Vagina (tissue), 2 donors: ENCODE measurements at regions not wholly inside any gene's neighbourhood (a gene's known extent, or its start where the extent isn't known, plus 50 kb on each side); places are given as distances from the start of the nearest gene placed in this dataset.
A peak's percentile ranks its signal among the peaks of the same experiment; 100 is the strongest.

Experiments
- DNase-seq, 2 donors: peaks; one replicate each; pipeline ENCODE4 v3.0.0-alpha.2; 2017; ENCODE audit errors: extremely low spot score in 2 of 2
- H3K27ac ChIP-seq: fragments of 200-600 bp; sonication (generic); one replicate; pipeline ENCODE4 v1.5.1; 2019
- H3K27me3 ChIP-seq: fragments of 200-600 bp; sonication (generic); one replicate; pipeline ENCODE4 v1.5.1; 2019
- H3K36me3 ChIP-seq, 2 donors: fragments of 200-600 bp; sonication (generic); one replicate each; pipeline ENCODE4 v1.5.1; 2017 to 2019
- H3K4me1 ChIP-seq: fragments of 200-600 bp; sonication (generic); one replicate; pipeline ENCODE4 v1.5.1; 2019
- H3K4me3 ChIP-seq, 2 donors: fragments of 200-600 bp; sonication (generic); 1 replicate in 1 of 2; 2 replicates in 1 of 2; pipeline ENCODE4 v1.5.1; 2016 to 2019
- H3K9me3 ChIP-seq: fragments of 200-600 bp; sonication (generic); one replicate; pipeline ENCODE4 v1.5.1; 2019
- POLR2A ChIP-seq, 2 donors: fragments of 450-650 bp; IDR thresholded peaks; one replicate each; pipeline ENCODE4 v1.6.1; 2017; ENCODE audit warnings: antibody characterized with exemption in 2 of 2, mild to moderate bottlenecking in 2 of 2, moderate library complexity in 2 of 2
- POLR2AphosphoS5 ChIP-seq, 2 donors: sonication (generic); formaldehyde crosslinking; IDR thresholded peaks; one replicate each; pipeline ENCODE4 v1.9.0; 2017; ENCODE audit warnings: antibody characterized with exemption in 2 of 2, mild to moderate bottlenecking in 2 of 2, low read depth in 1 of 2; ENCODE audit not compliant: insufficient read depth in 1 of 2
- intact Hi-C: fragments of 100-400 bp; cut with DNase I; formaldehyde crosslinking; loops from one replicate; pipeline ENCODE4 v1.15.1; 2023
- TF ChIP-seq, protein P1 (sequence below), 3 experiments: fragments of 450-650 bp in 2 of 3; fragments of 200-600 bp in 1 of 3; sonication (generic) in 1 of 3; IDR thresholded peaks; one replicate each; pipeline ENCODE4 v1.5.1; 2017 to 2019; ENCODE audit warnings: antibody characterized with exemption in 3 of 3, mild to moderate bottlenecking in 2 of 3, moderate library complexity in 2 of 3

DNA sequence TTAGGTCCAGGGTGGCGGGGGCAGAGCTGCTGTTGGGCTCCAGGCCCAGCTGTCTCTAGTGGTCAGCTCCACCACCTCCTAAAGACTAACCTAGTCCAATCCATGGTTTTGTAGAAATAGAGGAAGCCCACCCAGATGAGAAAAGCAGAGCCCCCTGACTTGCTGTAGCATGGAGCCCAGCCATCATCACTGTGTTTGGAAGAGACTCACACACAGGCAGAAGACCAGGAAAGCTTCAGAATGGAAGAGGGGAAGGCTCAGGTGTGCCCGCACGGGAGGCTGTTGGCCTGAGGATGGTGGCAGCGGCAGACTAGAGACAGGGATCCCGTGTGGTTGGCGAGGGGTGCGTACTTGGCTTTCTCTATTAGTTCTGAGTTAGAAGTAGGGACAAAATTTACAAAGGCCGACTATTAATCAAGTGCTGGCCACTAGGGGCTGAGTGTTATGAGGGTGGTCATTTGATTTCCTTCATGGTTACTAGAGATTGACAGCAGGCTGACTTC is 193.2 kb upstream of the SOX1 start:
- intact Hi-C loops, result no loop called here
- H3K36me3 ChIP-seq, result no peaks in the 10 kb centered on the region
- H3K4me1 ChIP-seq, result no peaks in the 10 kb centered on the region
- no peaks in the 10 kb centered on the region for H3K27me3 ChIP-seq
- no peak overlapping the region for H3K27ac ChIP-seq
- peak; percentile 67 to 71 for DNase-seq
- TF ChIP-seq POLR2A (IDR thresholded peaks at IDR 0.05) (no peak), POLR2AphosphoS5 (IDR thresholded peaks at IDR 0.05; ENCODE audit: insufficient read depth in 1 of 2, low read depth in 1 of 2) (no peak)
- TF ChIP-seq, protein P1, sequence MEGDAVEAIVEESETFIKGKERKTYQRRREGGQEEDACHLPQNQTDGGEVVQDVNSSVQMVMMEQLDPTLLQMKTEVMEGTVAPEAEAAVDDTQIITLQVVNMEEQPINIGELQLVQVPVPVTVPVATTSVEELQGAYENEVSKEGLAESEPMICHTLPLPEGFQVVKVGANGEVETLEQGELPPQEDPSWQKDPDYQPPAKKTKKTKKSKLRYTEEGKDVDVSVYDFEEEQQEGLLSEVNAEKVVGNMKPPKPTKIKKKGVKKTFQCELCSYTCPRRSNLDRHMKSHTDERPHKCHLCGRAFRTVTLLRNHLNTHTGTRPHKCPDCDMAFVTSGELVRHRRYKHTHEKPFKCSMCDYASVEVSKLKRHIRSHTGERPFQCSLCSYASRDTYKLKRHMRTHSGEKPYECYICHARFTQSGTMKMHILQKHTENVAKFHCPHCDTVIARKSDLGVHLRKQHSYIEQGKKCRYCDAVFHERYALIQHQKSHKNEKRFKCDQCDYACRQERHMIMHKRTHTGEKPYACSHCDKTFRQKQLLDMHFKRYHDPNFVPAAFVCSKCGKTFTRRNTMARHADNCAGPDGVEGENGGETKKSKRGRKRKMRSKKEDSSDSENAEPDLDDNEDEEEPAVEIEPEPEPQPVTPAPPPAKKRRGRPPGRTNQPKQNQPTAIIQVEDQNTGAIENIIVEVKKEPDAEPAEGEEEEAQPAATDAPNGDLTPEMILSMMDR (IDR thresholded peaks at IDR 0.05), result no peak
- H3K9me3 ChIP-seq, result no peaks in the 10 kb centered on the region
- H3K4me3 ChIP-seq, result no peak overlapping the region

DNA sequence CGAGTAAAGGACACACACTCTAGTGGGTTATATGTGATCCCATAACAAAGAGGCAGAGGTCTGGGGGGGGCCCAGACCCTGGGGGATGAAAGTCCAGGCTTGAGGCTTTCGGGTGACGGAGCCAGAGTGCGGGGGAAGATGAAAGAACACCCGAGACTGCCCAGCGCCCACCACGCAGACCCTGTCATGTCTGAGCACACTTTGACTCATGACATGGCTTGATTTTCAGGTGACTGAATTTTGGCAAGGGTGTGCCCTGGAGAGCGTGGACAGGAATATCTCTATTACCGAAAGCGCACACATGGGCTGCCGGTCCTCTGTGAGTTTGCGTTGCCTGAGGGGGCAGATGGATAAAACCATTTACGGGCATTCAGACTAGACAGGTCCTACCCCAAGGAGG is 192.0 kb upstream of the SOX1 start:
- Histone ChIP-seq H3K9me3 (no peaks in the 10 kb centered on the region), H3K4me3 (no peak overlapping the region), H3K27me3 (no peaks in the 10 kb centered on the region), H3K27ac (no peak overlapping the region), H3K36me3 (no peaks in the 10 kb centered on the region), H3K4me1 (no peaks in the 10 kb centered on the region)
- DNase-seq, result peak; percentile 46 to 62
- intact Hi-C loops, result no loop called here
- TF ChIP-seq, protein P1 (IDR thresholded peaks at IDR 0.05), result no peak
- no peak for TF ChIP-seq POLR2A (IDR thresholded peaks at IDR 0.05)
- TF ChIP-seq POLR2AphosphoS5 (IDR thresholded peaks at IDR 0.05; ENCODE audit: insufficient read depth in 1 of 2, low read depth in 1 of 2), result no peak

DNA sequence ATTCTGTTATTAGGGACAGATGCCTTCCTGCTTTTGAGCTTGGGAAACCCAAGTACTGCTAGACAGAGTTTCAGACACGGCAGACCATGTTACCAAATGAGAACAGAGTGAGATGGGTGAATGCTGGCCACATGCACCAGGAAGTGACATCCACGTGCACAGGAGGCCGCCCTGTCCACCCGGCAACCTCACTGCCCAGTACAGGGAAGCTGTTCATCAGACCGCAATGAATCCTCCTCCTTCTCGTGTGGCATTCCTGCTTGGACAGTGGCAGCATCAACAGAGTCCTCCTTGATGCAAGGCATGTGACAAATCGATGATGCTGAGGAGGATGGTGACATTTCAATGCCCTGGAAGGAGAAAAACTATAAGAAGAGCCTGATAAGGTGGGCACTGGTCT is 191.0 kb upstream of the SOX1 start:
- no peaks in the 10 kb centered on the region for H3K9me3 ChIP-seq
- peak in 1 of 2 donors; percentile 54 for DNase-seq
- intact Hi-C loops, result no loop called here
- no peaks in the 10 kb centered on the region for H3K36me3 ChIP-seq
- H3K27me3 ChIP-seq, result no peaks in the 10 kb centered on the region
- H3K4me3 ChIP-seq, result no peak overlapping the region
- TF ChIP-seq POLR2AphosphoS5 (IDR thresholded peaks at IDR 0.05; ENCODE audit: insufficient read depth in 1 of 2, low read depth in 1 of 2) (no peak), POLR2A (IDR thresholded peaks at IDR 0.05) (no peak)
- TF ChIP-seq, protein P1 (IDR thresholded peaks at IDR 0.05), result no peak
- no peaks in the 10 kb centered on the region for H3K4me1 ChIP-seq
- no peak overlapping the region for H3K27ac ChIP-seq

DNA sequence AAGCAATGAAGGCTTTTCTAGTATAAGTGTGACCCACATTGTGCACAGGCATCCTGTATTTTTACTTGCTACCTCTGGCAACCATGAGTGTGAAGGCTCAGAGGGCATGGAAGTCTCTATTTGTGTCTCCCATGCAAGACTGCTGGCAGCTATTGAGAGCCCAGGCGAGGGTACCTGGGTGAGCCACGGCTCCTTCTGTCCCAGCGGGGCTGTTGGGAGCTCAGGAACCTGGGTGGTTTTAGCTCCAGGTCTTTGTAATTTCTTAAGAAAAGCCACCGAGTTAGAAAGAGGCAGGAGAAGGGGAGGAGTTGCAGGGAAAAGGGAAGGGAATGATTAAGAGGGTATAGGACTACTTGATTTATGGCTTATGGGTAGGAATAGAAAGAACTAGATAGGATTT is 190.4 kb upstream of the SOX1 start:
- Histone ChIP-seq H3K9me3 (no peaks in the 10 kb centered on the region), H3K27me3 (no peaks in the 10 kb centered on the region), H3K4me1 (no peaks in the 10 kb centered on the region), H3K27ac (no peak overlapping the region), H3K4me3 (no peak overlapping the region), H3K36me3 (no peaks in the 10 kb centered on the region)
- no peak for TF ChIP-seq POLR2A (IDR thresholded peaks at IDR 0.05)
- TF ChIP-seq POLR2AphosphoS5 (IDR thresholded peaks at IDR 0.05; ENCODE audit: insufficient read depth in 1 of 2, low read depth in 1 of 2), result no peak
- TF ChIP-seq, protein P1 (IDR thresholded peaks at IDR 0.05), result no peak
- DNase-seq, result peak; percentile 16 to 65
- intact Hi-C loops, result no loop called here

DNA sequence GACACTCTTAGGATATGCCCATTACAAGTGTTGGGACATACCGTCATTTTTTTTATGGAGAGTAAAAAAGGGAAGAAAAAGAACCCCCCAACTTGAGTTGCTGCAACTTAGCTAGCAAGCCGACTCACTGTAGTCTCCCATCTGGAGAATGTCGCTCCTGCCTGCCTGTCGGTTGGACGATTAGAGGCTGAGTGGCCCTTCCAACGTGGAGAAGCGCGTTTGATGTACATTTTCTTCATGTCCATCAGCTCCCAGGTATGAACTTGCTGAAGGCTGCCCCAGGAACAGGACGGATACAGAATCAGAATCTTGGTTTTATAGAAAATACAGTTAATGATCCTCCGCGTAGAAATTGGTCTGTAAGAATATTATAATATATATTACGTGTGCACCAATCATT is 189.0 kb upstream of the SOX1 start:
- Histone ChIP-seq H3K36me3 (no peaks in the 10 kb centered on the region), H3K27ac (no peak overlapping the region), H3K27me3 (no peaks in the 10 kb centered on the region), H3K4me3 (no peak overlapping the region), H3K9me3 (no peaks in the 10 kb centered on the region), H3K4me1 (no peaks in the 10 kb centered on the region)
- TF ChIP-seq POLR2AphosphoS5 (IDR thresholded peaks at IDR 0.05; ENCODE audit: insufficient read depth in 1 of 2, low read depth in 1 of 2), result no peak
- TF ChIP-seq, protein P1 (IDR thresholded peaks at IDR 0.05), result no peak
- no peak for TF ChIP-seq POLR2A (IDR thresholded peaks at IDR 0.05)
- no peak for DNase-seq
- intact Hi-C loops, result no loop called here
